Effector memory CD8-positive, alpha-beta T cell (primary cell): ENCODE measurements at regions not wholly inside any gene's neighbourhood (a gene's known extent, or its start where the extent isn't known, plus 50 kb on each side); places are given as distances from the start of the nearest gene placed in this dataset.

ENCODE experiments used
- ATAC-seq: fragments of 150-1000 bp; cut with Tn5 transposase; replicated peaks from 2 replicates; pipeline ENCODE4 v1.10.0; 2021; ENCODE audit warnings: mild to moderate bottlenecking, moderate library complexity
- DNase-seq, 3 experiments: peaks; one replicate each; pipeline ENCODE4 v3.0.0; 2021
- H3K27ac Mint-ChIP-seq, 2 donors: one replicate each; pipeline ENCODE4 v1.8.0; 2022; ENCODE audit warnings: mild to moderate bottlenecking in 2 of 2, mixed read lengths in 2 of 2, moderate library complexity in 2 of 2
- H3K27me3 Mint-ChIP-seq, 2 donors: one replicate each; pipeline ENCODE4 v1.8.0; 2022; ENCODE audit warnings: mixed read lengths in 2 of 2
- H3K36me3 Mint-ChIP-seq: one replicate; pipeline ENCODE4 v1.8.0; 2022; ENCODE audit warnings: mild to moderate bottlenecking, moderate library complexity, mixed read lengths; ENCODE audit not compliant: insufficient read depth
- H3K4me1 Mint-ChIP-seq, 2 donors: one replicate each; pipeline ENCODE4 v1.8.0; 2022; ENCODE audit warnings: low read depth in 2 of 2, mixed read lengths in 2 of 2
- H3K4me3 Mint-ChIP-seq, 2 donors: one replicate each; pipeline ENCODE4 v1.8.0; 2022; ENCODE audit warnings: mild to moderate bottlenecking in 2 of 2, mixed read lengths in 2 of 2, moderate library complexity in 2 of 2
- H3K9me3 Mint-ChIP-seq, 2 donors: one replicate each; pipeline ENCODE4 v1.8.0; 2022; ENCODE audit warnings: mixed read lengths in 2 of 2

DNA sequence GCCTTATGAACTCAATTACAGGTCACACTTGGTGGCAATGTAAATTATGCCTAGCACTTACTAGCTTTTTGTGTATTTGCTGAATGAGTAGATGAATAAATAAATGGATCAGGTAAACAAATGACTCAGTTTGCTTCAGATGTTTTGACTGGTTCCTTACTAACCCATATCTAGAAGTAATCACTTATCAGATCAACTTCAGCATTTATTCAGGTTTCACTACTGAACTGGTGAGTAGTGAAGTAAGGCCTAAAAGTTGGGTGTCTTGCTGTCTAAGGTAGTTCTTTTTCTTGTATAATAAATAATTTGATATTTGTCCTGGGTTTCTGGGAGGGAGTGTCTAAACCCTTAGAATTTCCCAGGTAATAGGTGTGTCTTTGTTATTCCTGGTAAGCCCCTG lies 205.0 kb downstream of the UXS1 start:
- peaks cover 9 to 20% of the 10 kb centered on the region in 2 donors for H3K9me3 Mint-ChIP-seq
- H3K4me1 Mint-ChIP-seq: peaks cover 7 to 21% of the 10 kb centered on the region in 2 donors
- ATAC-seq (no peak), DNase-seq (no peak)
- no peak overlapping the region for H3K4me3 Mint-ChIP-seq
- H3K36me3 Mint-ChIP-seq: no peaks in the 10 kb centered on the region
- no peak overlapping the region for H3K27ac Mint-ChIP-seq
- no peaks in the 10 kb centered on the region for H3K27me3 Mint-ChIP-seq

GRCh38 chr2:105977807-105978206 lies 216.3 kb downstream of the UXS1 start:
- Mint-ChIP-seq H3K27me3 (peaks cover 0 to 12% of the 10 kb centered on the region in 2 donors), H3K4me1 (peaks cover 4 to 6% of the 10 kb centered on the region in 2 donors), H3K9me3 (no peaks in the 10 kb centered on the region), H3K4me3 (no peak overlapping the region), H3K27ac (no peak overlapping the region), H3K36me3 (no peaks in the 10 kb centered on the region)
- DNase-seq: no peak
- ATAC-seq: no peak

- peaks cover 4 to 6% of the 10 kb centered on the region in 2 donors for H3K4me1 Mint-ChIP-seq
These were observed 216.9 kb downstream of the UXS1 start for GRCh38 chr2:105977212-105977611.

GRCh38 chr2:105974812-105975211 lies 219.3 kb downstream of the UXS1 start:
- H3K27ac Mint-ChIP-seq: peak overlapping the region in 1 of 2 donors; percentile 2
- no peaks in the 10 kb centered on the region for H3K9me3 Mint-ChIP-seq
- DNase-seq: no peak

More at GRCh38 chr2:105977212-105977611, 216.9 kb downstream of the UXS1 start:
- H3K27ac Mint-ChIP-seq: no peak overlapping the region
- DNase-seq (no peak), ATAC-seq (no peak)
- H3K36me3 Mint-ChIP-seq: no peaks in the 10 kb centered on the region
- no peak overlapping the region for H3K4me3 Mint-ChIP-seq
- peaks cover 0 to 12% of the 10 kb centered on the region in 2 donors for H3K27me3 Mint-ChIP-seq
- no peaks in the 10 kb centered on the region for H3K9me3 Mint-ChIP-seq

GRCh38 chr2:105972927-105973326 lies 221.2 kb downstream of the UXS1 start:
- DNase-seq (no peak), ATAC-seq (no peak)
- H3K36me3 Mint-ChIP-seq: no peaks in the 10 kb centered on the region
- no peak overlapping the region for H3K4me3 Mint-ChIP-seq
- no peak overlapping the region for H3K27ac Mint-ChIP-seq
- peaks cover 0 to 12% of the 10 kb centered on the region in 2 donors for H3K27me3 Mint-ChIP-seq
- peaks cover 4 to 6% of the 10 kb centered on the region in 2 donors for H3K4me1 Mint-ChIP-seq
- no peaks in the 10 kb centered on the region for H3K9me3 Mint-ChIP-seq

More at GRCh38 chr2:105974812-105975211, 219.3 kb downstream of the UXS1 start:
- Mint-ChIP-seq H3K27me3 (peaks cover 0 to 12% of the 10 kb centered on the region in 2 donors), H3K4me3 (no peak overlapping the region), H3K36me3 (no peaks in the 10 kb centered on the region), H3K4me1 (peaks cover 4 to 6% of the 10 kb centered on the region in 2 donors)
- no peak for ATAC-seq

GRCh38 chr2:105972246-105972645 lies 221.9 kb downstream of the UXS1 start:
- DNase-seq: no peak
- ATAC-seq: no peak
- no peak overlapping the region for H3K27ac Mint-ChIP-seq
- peaks cover 0 to 12% of the 10 kb centered on the region in 2 donors for H3K27me3 Mint-ChIP-seq
- peaks cover 3 to 6% of the 10 kb centered on the region in 2 donors for H3K4me1 Mint-ChIP-seq
- H3K9me3 Mint-ChIP-seq: no peaks in the 10 kb centered on the region
- no peaks in the 10 kb centered on the region for H3K36me3 Mint-ChIP-seq
- H3K4me3 Mint-ChIP-seq: no peak overlapping the region

- H3K9me3 Mint-ChIP-seq: no peaks in the 10 kb centered on the region
- H3K4me3 Mint-ChIP-seq: no peak overlapping the region
- H3K27ac Mint-ChIP-seq: peak overlapping the region in 1 of 2 donors; percentile 2
- no peaks in the 10 kb centered on the region for H3K4me1 Mint-ChIP-seq
- ATAC-seq (no peak), DNase-seq (no peak)
- H3K27me3 Mint-ChIP-seq: peaks cover 0 to 8% of the 10 kb centered on the region in 2 donors
- H3K36me3 Mint-ChIP-seq: no peaks in the 10 kb centered on the region
These were observed 224.5 kb downstream of the UXS1 start for GRCh38 chr2:105969552-105969951.

DNA sequence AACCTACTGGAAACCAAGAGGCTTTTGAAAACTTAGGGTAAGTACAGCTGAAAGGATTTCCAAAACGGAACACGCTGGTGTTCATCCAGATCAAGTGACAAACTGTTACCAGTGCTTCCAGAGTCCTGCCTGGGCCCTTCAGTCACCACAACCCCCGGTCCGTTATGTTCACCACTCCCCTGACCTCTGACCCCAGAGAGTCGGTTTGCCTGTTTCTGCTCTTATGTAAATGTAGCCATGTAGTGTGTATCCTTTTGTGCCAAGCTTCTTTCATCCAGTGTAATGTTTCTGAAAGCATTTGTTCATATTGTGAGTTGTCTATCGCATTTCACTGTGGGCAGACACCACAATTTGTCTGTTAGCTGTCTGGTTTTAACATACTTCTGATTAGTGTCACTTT lies 217.5 kb downstream of the NCK2 start:
- H3K4me3 Mint-ChIP-seq: no peak overlapping the region
- DNase-seq (no peak), ATAC-seq (no peak)
- H3K9me3 Mint-ChIP-seq: no peaks in the 10 kb centered on the region
- H3K4me1 Mint-ChIP-seq: no peaks in the 10 kb centered on the region
- H3K27ac Mint-ChIP-seq: no peak overlapping the region
- no peaks in the 10 kb centered on the region for H3K36me3 Mint-ChIP-seq
- no peaks in the 10 kb centered on the region for H3K27me3 Mint-ChIP-seq

GRCh38 chr2:105961599-105962146 lies 217.0 kb downstream of the NCK2 start:
- DNase-seq (no peak), ATAC-seq (no peak)
- Mint-ChIP-seq H3K4me3 (no peak overlapping the region), H3K9me3 (no peaks in the 10 kb centered on the region), H3K4me1 (no peaks in the 10 kb centered on the region), H3K27ac (no peak overlapping the region), H3K36me3 (no peaks in the 10 kb centered on the region), H3K27me3 (no peaks in the 10 kb centered on the region)

DNA sequence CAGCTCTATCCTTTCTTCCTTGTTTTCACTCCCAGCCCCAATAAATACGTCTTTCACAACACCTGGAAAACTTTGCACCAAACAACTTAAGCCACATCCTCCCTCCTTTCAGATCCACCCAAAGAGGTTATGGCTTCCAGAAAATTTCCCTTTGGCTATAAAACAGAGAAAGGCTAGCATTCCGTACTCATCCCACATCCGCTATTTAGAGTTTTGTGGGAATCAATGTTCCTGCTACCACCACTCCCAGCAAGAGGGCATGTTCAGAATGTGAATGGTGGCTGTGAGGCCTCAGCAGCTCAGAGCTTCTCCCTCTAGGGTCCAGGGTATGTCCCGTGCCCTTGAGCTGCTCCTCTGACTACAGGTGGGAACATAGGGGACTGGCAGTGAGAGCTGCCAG lies 214.6 kb downstream of the NCK2 start:
- no peaks in the 10 kb centered on the region for H3K36me3 Mint-ChIP-seq
- H3K27me3 Mint-ChIP-seq: no peaks in the 10 kb centered on the region
- DNase-seq (no peak), ATAC-seq (no peak)
- no peaks in the 10 kb centered on the region for H3K4me1 Mint-ChIP-seq
- H3K27ac Mint-ChIP-seq: peak overlapping the region in 1 of 2 donors; percentile 13
- H3K9me3 Mint-ChIP-seq: no peaks in the 10 kb centered on the region
- H3K4me3 Mint-ChIP-seq: no peak overlapping the region

GRCh38 chr2:105954891-105955290 lies 210.2 kb downstream of the NCK2 start:
- no peak for ATAC-seq
- Mint-ChIP-seq H3K27me3 (no peaks in the 10 kb centered on the region), H3K27ac (peak overlapping the region in 1 of 2 donors; percentile 27), H3K9me3 (no peaks in the 10 kb centered on the region), H3K4me1 (peaks cover 9 to 14% of the 10 kb centered on the region in 2 donors), H3K36me3 (no peaks in the 10 kb centered on the region), H3K4me3 (no peak overlapping the region)
- no peak for DNase-seq

DNA sequence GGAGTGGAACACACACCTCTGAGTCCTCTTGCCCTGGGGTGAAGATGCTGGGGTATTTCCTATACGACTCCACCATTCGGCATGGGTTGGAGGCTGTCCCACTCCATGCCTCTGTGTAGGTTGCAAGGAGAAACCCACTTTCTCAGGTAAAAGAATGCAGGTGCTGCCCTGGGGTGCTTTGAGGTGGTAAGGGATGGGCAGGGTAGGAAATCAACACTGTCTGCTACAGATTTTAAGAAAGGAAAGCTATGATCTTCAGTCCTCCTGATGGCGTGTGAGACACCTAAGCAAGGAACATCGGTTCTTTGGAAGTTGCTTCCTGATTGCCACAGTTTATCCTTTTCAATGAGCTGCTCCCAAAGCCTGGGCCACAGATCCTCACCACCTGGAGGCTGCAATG lies 209.2 kb downstream of the NCK2 start:
- no peaks in the 10 kb centered on the region for H3K36me3 Mint-ChIP-seq
- H3K4me3 Mint-ChIP-seq: no peak overlapping the region
- no peaks in the 10 kb centered on the region for H3K27me3 Mint-ChIP-seq
- peaks cover 9 to 18% of the 10 kb centered on the region in 2 donors for H3K4me1 Mint-ChIP-seq
- H3K9me3 Mint-ChIP-seq: no peaks in the 10 kb centered on the region
- DNase-seq (no peak), ATAC-seq (no peak)
- H3K27ac Mint-ChIP-seq: no peak overlapping the region

DNA sequence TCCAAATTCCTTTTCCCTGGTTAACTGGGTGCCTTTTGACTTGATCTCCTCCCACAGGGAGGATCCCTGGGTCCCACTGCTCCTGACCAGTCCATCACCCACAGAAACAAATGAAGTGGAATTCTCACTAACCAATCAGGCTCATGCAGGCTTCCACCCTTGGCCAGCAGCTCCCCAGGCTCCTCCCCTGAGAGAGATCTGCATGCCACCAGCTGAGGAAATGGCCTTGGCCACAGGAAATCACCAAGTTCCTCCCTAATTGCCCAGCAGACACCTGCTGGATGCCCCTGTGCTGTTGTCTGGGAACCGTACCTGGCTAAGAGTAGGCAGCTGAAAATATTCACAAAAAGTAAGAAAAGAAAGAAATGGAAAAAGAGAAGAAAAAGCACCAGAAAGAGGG lies 207.4 kb downstream of the NCK2 start:
- no peak for ATAC-seq
- Mint-ChIP-seq H3K4me1 (peaks cover 9 to 18% of the 10 kb centered on the region in 2 donors), H3K4me3 (no peak overlapping the region), H3K9me3 (no peaks in the 10 kb centered on the region), H3K27me3 (peaks cover 0 to 7% of the 10 kb centered on the region in 2 donors), H3K36me3 (no peaks in the 10 kb centered on the region), H3K27ac (no peak overlapping the region)
- DNase-seq: no peak

GRCh38 chr2:105951384-105951694 lies 206.6 kb downstream of the NCK2 start:
- H3K27me3 Mint-ChIP-seq: peaks cover 0 to 9% of the 10 kb centered on the region in 2 donors
- DNase-seq: no peak
- no peak for ATAC-seq
- no peak overlapping the region for H3K27ac Mint-ChIP-seq
- peaks cover 9 to 18% of the 10 kb centered on the region in 2 donors for H3K4me1 Mint-ChIP-seq
- H3K4me3 Mint-ChIP-seq: no peak overlapping the region
- no peaks in the 10 kb centered on the region for H3K9me3 Mint-ChIP-seq
- H3K36me3 Mint-ChIP-seq: no peaks in the 10 kb centered on the region
